Esophagus muscularis mucosa (tissue), 4 donors: ENCODE measurements at regions not wholly inside any gene's neighbourhood (a gene's known extent, or its start where the extent isn't known, plus 50 kb on each side); places are given as distances from the start of the nearest gene placed in this dataset.

Source experiments
- CTCF ChIP-seq, 3 experiments: fragments of 200-600 bp in 2 of 3; fragments of 450-650 bp in 1 of 3; sonication (generic) in 2 of 3; IDR thresholded peaks; one replicate each; pipeline ENCODE4 v1.5.1; 2017 to 2019; ENCODE audit warnings: antibody characterized with exemption in 3 of 3, mild to moderate bottlenecking in 2 of 3, moderate library complexity in 1 of 3
- EP300 ChIP-seq: sonication (generic); formaldehyde crosslinking; IDR thresholded peaks from one replicate; pipeline ENCODE4 v1.6.1; 2017; ENCODE audit warnings: antibody characterized with exemption
- POLR2A ChIP-seq: fragments of 450-650 bp; IDR thresholded peaks from one replicate; pipeline ENCODE4 v1.6.1; 2017; ENCODE audit warnings: antibody characterized with exemption, moderate library complexity, mild to moderate bottlenecking, low read depth

- no peak for TF ChIP-seq CTCF (IDR thresholded peaks at IDR 0.05)
- no peak for TF ChIP-seq EP300
- TF ChIP-seq POLR2A = no peak
These were observed 57.9 kb upstream of the IRF2BP2 start for GRCh38 chr1:234667600-234668576.
